HG03159 (cell line): ENCODE measurements at regions not wholly inside any gene's neighbourhood (a gene's known extent, or its start where the extent isn't known, plus 50 kb on each side); places are given as distances from the start of the nearest gene placed in this dataset.
"Not testable (repeated sequence)": the region's sequence is repeated elsewhere in the genome, so short reads cannot be mapped to it uniquely, and the experiment has no call there.

ENCODE experiments used
- ATAC-seq: cut with Tn5 transposase; IDR thresholded peaks from one replicate; pipeline ENCODE4 v1.9.1; 2021; ENCODE audit warnings: mild to moderate bottlenecking, moderate library complexity; ENCODE audit not compliant: unreplicated experiment

DNA sequence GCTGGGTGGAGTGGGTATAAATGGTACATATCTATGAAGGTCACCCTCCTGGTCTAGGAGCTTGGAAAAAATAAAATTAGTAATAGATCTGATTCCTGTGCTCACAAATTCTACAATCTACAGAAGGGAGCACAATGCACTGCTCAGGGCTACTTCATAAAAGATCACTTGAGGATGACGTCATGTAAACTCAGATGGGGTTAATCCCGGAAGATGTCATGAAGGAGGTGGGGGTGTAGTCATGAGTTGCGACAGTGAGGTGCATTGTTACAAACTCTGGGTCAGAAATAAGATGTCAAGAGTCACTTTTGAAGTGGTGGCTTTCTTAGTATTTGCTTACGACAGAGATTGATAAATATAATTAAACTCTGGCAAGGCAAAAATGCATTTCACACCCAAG is 68.2 kb downstream of the LHX9 start:
- ATAC-seq, result no peak

DNA sequence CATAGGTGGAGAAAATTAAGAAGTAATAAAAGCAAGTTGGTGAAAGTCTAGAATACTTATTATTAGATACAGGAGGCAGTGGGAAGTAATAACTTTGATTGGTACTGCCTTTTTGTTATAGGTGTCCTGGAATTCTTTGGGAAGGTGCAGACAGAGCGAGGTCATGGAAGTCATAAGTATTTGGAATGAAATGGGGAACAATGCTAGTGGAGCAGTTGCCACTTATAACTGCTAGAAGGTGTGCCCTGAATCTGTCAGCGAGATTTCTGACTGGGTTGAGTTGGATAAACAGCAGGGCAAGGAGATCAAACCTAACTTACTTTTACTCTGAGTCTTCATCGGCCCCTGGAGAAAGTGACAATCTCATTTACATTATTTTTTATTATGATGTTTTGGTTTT is 69.6 kb downstream of the LHX9 start:
- ATAC-seq, result no peak

- ATAC-seq, result no peak
Observed at GRCh38 chr1:197987294-197987693, 70.1 kb downstream of the LHX9 start.

- ATAC-seq, result not testable (repeated sequence)
Observed at GRCh38 chr1:197988581-197988980, 71.4 kb downstream of the LHX9 start.

DNA sequence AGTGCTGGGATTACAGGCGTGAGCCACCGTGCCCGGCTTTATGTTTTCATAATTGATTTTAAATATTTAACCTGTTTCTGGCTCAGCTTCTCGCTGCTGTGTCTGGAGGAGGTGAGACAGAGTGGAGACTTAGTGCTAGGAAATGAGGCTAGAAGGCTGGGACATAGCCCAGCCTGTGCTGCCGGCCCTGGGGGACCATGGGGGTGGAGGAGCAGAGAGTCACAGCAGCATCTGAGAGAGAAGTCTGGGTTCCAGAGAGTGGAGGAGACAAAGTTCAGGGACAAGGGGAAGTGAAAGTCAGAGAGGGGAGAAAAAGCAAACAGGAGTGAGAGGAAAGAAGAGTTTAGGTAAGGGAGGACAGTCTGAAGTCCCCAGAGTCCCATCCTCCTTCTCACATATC is 71.9 kb downstream of the LHX9 start:
- no peak for ATAC-seq

DNA sequence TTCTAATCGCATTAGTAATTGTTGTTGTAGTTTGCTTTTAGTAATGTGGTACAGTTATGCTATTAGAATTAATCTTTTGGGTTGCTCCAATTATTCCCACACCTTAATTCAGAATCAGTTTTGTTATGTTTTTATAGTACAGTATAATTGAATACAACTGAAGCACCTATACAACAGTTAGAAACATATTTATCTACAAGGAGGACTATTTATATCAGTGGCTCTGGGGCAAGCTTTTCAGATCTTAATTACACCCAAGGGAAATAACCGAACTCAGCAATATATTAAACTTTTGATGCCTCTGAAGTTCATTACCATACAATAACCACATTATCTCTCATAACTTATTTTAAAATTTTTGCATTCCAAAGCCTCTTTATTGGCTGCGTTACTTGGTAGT is 74.4 kb downstream of the LHX9 start:
- no peak for ATAC-seq

DNA sequence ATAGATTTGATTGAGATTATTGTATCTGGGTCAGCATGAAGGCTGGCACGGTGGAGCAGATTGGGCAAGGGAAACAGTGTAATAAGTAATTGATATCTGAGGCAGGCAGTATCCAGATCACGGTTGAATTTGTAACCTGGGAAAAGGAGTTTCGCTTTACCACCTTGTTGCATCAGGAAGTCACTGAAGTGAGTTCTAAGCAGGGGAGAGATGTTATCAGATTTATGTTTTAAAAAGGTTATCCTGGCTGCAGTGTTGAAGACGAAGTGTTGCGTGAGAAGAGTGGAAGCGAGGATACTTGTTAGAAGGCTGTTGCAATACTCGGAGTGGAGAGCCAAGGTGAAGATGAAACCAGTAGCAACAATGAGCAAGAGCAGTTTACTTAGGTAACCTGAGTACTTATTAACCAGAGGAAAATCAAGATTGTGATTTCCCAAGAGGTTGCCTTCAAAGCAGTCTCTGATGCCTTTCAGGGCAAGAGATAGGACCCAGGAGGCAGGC is 77.8 kb downstream of the LHX9 start:
- no peak for ATAC-seq

DNA sequence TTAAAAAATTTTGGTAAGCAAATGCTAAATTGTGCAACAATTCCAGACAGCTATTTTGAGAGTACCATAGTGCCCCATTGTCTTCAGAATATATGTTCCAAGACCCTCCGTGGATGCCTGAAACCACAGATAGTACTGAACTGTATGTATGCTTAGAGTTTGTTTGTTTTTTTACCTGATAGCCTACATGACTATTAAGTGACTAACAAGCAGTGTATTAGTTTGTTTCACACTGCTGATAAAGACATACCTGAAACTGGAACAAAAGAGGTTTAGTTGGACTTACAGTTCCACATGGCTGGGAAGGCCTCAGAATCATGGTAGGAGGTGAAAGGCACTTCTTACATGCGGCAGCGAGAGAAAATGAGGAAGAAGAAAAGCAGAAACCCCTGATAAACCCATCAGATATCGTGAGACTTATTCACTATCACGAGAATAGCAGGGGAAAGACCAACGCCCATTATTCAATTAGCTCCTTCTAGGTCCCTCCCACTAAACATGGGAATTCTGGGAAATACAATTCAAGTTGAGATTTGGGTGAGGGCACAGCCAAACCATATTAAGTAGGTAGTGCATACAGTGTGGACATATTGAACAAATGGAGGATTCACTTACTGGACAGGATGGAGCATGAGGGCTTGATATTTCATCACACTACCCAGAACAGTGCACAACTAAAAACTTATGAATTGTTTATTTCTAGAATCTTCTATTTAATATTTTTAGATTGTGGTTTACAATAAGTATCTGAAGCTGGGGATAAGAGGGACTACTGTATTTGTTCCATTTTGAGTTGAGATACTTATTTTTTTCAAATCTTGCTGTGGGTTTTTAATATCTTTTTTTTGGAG is 78.5 kb downstream of the LHX9 start:
- no peak for ATAC-seq

DNA sequence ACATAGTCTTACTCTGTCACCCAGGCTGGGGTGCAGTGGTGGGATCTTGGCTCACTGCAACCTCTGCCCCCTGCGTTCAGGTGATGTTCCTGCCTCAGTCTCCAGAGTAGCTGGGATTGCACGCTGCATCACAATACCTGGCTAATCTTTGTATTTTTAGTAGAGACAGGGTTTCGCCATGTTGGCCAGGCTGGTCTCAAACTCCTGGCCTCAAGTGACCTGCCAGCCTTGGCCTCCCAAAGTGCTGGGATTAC is 79.0 kb downstream of the LHX9 start:
- ATAC-seq, result not testable (repeated sequence)

DNA sequence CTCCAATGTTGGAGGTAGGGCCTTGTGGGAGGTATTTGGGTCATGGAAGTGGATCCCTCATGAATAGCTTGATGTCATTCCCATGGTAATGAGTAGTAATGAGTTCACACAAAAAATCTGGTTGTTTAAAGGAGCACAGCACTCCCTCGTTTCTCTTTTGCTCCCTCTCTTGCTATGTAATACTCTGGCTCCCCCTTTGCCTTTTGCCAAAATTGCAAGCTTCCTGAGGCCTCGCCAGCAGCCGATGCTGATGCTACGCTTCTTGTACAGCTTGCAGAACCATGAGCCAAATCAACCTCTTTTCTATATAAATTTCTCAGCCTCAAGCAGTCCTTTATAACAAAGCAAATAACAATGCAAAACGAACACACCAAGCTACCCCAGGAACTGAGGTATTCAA is 80.9 kb downstream of the LHX9 start:
- no peak for ATAC-seq

DNA sequence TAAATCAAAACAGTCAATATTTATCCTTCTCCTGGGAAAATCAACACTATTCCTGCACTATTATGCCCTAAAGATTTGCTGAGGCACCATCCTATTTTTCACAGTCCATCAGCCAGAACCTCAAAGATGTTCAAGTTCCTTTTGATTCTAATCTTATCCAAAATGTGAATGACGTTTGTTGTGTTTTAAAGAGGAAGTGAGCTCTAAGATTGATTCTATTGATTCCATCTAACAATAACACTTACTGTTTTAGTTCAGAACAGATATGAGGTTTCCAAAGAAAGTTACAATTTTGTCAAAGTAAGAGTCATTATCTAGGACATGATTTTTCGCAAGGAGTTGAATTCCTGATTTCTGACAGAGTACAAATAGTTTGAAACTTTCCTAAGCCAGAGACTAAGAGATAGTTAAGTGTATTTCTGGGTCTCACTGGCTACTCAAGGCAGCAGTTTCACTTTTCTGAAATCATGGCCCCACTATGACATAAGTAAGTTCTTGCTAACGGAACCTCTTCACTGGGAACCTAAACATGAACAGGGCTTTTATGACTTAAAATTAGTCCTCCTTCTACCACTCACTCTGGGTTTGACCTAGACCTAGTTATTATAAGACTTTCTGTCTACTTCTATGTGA is 84.7 kb downstream of the LHX9 start:
- ATAC-seq, result no peak

DNA sequence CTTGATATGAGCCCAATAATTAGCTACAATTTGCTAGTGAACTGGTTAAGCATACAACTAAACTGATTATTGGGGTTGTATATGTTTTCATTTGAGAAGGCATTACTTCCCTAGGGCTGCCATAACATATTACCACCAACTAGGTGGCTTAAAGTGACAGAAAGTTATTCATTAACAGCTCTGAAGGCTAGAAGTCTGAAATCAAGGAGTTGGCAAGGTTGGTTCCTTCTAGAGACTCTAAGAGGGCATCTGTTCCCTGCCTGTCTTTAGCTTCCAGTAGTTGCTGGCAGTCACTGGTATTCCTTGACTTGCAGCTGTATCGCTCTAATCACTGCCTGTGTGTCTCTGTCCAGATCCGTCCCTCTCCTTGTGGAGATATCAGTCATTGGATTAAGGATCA is 86.3 kb downstream of the LHX9 start:
- no peak for ATAC-seq

DNA sequence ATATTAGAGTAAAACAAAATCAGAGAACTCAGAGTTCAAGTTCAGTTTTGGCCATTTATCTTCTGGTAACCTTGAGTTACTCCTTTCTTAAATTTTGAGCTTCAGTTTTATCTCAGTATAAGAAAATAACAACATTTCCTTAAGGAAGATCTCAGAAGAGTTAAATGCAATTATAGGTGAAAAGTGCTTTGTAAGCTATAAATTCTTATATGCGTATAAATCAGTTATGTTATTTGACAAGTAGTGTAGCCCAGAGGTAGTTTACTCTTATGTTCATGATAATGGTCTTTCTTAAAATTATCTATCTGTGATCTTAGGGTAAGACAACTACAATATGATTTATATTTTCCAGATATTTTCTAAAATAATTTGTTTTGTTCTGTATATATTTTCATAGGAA is 89.8 kb downstream of the LHX9 start:
- ATAC-seq, result no peak

DNA sequence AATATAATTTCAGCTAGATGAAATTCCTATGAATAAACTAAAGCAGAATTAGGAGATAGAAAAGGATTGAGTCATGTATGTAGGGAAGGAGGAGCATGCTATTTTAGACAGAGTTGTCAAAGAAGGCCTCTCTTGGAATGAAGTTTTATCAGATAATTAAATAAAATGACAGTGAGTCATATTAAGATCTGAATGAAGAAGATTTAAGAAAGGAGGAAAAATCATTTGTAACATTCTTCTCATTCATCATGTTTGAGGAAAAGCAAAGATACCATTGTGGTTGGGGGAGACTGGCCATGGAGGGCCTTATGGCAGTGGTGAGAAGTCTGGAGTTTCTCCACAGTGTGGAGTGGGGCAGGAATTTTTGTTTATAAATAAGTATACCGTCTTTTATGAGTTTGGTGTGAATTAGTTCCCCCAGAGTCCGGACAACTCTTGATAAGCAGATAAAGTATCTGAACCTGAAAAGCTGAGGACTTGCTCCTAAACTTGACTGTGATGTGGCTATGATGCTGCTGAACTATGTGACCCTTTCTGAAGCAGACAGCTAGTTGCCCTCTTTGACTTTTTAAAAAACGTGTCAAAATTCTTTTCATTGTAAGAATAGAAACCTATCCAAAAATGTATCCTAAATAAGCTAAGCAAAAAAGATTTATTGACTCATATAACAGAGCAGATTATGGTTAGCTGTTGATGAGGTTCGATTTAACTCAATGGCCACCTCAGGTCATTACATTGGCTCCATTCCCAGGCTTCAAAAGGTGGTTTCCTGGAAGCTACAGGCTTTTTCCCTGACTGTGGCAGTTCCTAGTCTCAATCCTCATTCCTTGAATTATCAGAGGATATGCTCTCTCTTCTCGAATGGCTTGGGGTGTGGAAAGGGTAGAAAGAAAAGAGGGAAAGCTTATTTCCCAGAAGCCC is 90.8 kb downstream of the LHX9 start:
- no peak for ATAC-seq

- ATAC-seq, result no peak
Observed at GRCh38 chr1:198014355-198014754, 97.2 kb downstream of the LHX9 start.

DNA sequence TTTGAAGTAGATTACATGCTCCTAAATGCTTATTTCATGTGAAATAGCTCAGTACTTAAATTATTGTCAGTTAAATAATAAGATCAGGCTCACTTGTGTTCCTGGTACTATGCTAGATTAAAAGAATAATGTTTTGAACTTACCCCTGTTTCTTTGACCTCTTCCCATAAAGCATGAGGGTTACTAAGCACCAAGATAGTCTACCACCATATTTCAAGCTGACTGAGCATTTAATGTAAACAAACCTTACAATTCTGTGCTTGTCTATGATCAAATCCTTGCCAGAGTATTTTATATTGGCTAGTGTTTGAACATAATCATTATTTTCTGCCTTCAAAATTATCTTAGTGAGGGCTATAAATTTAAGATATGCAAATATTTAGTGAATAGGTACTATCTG is 98.1 kb downstream of the LHX9 start:
- ATAC-seq, result no peak

GRCh38 chr1:198018529-198018928 is 101.4 kb downstream of the LHX9 start:
- ATAC-seq, result no peak

GRCh38 chr1:198019126-198019525 is 102.0 kb downstream of the LHX9 start:
- no peak for ATAC-seq

- no peak for ATAC-seq
Observed at GRCh38 chr1:198024336-198024735, 107.2 kb downstream of the LHX9 start.

DNA sequence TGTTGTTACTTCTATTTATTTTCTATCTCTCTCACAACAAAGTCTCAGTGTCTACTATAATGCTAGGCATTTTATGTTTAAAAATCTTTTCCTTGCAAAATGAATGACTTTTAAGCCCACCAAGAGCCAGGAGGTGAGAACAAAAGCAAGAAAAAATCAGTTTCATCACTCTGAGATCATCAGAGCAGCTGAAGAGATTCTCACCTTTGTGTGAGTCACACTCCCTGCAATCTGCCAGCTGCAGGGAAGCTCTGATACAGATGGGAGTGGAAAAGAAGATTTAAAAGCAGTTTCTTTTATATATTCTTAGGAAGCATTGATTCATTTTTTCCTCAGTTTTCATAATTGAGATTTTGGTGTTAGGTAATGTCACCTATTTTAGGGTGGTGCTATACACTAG is 107.6 kb downstream of the LHX9 start:
- no peak for ATAC-seq

DNA sequence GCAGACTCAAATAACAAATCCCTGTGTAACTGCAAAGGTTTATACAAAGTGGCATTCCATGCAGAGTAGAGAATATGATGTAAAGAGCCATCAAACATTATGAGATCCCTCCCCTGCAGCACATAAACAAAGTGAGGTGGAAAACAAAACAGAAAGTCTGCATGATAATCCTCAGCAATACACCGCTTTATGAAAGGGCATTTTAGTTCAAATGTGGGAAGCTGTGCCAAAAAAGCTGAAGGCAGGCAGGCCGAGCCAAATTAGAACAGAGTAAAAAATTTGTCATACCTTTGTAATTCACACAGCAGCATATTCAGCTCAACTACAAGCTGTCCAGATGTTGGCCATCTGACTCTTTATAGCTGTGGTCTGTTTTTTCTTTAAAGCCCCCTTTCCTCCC is 113.5 kb downstream of the LHX9 start:
- no peak for ATAC-seq

DNA sequence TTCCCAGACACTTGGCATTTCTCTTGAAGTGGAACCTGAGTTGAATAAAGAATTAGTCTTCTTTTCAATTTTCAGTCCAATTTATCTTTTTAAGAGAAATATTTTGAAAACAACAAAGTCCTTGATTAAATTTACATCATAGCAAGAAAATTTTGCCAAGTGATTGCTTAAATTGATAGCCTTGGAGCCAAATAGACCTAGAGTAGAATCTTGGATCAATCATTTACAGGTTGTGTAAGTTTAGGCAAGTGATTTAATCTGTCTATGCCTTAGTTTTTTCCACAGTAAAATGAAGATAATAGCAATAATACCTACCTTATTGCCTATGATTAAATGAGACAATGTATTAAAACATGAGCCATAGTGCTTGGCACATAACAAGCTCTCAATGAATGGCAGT is 113.9 kb downstream of the LHX9 start:
- ATAC-seq, result no peak
